NK-92 treated with Interleukin-12 subunit alpha and Interleukin-12 subunit beta, amount 100 ng/mL, for 24 hours (cell line): ENCODE measurements at regions not wholly inside any gene's neighbourhood (a gene's known extent, or its start where the extent isn't known, plus 50 kb on each side); places are given as distances from the start of the nearest gene placed in this dataset.

Experiments
- DNase-seq: peaks from one replicate; lab custom pipeline; 2025; lab: John Stamatoyannopoulos, UW

DNA sequence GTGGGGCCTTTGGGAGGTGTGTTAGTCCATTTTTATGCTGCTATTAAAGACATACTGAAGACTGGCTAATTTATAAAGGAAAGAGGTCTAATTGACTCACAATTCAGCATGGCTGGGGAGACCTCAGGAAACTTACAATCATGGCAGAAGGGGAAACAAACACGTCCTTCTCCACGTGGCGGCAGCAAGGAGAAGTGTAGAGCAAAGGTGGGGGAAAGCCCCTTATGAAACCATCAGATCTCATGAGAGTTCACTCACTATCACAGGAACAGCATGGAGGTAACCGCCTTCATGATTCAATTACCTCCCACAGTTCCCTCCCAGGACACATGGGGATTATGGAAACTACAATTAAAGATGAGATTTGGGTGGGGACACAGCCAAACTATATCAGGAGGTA lies 187.1 kb upstream of the OSR1 start:
- DNase-seq = no peak

DNA sequence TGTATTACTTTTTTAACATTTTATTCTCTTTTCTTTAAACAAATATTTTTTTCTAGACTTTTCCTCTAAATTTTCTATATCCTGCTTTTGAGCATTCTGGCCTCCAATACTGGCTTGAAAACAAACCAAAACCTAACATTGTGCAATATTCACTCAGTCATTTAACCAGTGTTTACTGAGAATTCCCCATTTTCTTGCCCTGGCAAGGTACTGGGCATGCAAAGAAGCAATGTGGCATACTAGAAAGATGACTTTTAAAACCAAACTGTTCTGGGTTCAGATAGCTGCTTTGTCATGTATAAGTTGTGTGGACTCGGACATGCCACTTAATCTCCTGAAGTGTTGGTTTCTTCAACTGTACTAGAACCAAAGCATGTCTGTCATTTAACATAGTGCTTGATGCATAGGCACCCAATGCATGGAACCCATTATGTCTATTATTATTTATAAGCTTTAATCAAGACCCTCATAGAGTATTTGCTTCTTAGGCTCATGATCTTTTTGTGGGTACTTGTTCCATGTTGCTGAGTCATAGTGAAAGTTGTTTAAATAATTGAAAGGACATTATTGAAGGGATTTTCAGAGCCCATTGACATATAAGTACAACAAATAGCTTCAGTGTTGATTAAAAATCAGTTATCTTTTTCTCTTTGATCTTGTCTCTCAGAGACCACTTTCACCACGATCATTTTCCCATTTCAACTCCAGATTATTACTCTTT lies 185.4 kb upstream of the OSR1 start:
- DNase-seq = no peak

DNA sequence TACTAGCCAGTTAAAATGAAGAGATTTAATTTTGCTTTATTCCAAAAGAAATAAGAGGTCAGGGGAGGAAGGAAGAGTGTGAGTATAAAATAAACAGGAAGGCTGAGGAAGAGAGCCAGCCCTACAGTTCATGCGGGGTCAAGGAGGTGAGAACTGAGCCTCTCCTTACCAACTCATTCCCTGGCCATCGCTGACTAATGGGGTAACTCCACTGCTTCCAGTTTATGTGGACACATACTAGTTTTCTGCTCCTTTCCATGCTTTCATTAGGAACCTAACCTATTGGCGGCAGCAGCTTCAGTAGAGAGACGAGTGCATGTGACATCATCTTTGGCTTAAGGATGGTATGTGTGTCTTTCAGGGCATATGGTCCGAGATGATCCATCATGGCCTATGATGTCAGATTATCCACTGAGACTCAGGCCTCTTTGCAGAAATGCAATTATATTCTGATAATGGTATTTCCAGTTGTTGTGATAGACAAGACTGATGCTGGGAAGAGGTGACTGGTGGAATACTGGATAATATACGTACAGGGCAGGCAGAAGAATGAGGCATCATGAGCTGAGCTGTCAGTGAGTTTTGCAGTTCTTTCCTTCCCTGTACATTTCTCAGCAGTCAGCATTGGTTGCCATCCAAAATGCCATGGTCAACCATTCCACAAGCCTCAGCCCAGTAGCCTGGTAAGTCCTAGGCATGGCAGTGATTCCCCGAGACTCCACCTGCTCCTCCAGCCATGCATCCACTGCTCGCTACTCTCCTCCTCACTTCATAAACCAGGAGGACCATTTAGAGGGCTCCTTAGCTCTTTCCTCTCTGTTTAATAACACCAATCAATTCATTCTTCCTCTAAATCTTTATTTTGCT lies 184.6 kb upstream of the OSR1 start:
- no peak for DNase-seq

DNA sequence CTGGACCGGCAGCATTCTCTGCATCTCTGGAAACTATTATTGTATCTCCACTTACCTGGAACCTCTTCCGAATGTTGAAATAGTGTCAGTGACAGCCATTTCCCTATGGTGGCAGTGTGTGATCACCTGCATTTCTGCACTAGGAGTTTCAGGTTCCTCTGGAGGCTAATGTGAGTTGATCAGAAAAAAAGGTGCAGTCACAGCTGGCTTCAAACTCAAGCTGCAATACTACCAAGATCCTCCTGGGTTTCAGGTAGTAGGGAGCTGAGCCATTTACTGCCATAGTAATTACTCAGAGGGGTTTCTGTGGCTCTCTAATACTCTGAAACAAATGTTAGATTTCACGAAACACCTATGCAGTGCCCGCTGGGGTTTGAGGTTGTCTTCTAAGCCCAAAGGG lies 183.5 kb upstream of the OSR1 start:
- DNase-seq = no peak

DNA sequence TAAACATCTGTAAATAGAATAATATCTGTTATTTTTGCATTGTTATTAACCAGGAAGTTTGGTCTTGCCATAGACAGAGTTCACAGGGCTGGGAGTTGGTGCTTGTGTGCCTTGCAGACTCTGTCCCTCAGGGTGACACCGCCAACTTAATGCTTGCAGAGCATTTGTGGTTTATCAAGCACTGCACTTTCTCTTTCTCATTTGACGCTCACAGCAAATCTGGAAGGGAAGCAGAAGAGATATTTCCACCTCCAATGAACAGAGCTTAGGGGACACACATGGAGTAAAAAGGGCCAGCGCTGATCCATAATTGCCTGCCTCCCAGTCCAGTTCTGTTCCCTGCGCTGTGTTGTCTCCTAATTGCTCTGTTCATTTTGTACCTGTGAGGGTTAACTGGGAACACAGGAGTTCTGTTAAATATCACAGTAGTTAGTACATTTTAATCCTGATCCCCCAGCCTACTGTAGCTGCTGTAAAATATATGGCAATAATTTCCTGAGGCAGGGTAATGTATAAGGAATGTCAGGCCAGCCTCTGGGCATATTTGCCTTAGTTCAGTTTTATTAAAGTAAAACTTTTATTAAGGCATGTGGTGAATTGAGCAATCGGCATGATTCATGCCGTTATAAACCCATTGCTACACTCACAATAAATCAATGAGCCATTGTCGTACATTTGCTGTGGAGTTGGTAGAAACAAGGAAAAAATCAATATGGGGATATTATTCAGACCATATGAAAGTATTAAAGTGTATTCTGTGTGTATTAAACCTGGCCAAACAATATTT lies 182.5 kb upstream of the OSR1 start:
- DNase-seq = no peak

DNA sequence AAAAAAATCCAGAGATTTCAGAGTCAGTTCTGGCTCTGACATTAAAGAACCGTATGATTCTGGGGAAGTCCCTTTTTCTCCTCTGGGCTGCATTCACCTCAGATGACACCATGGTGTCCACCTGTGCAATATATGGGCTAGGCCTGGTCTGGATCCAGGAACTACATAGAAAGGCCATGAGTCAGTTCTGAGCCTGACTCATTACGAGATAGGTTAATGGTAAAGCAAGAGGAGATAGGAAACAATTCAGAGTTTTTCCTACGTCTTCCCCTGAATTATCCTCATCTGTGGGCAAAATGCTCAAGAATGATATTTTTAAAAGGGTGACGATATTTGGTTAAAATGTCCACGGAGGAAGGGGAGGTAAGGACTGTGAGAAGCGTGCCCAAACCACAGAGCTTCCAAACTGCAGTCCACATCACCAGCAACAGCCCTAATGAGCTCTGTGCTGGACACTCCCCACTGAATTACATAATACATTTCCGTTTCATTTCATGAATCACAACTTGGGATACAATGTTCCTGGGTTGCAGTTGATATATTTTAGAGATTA lies 180.1 kb upstream of the OSR1 start:
- no peak for DNase-seq

DNA sequence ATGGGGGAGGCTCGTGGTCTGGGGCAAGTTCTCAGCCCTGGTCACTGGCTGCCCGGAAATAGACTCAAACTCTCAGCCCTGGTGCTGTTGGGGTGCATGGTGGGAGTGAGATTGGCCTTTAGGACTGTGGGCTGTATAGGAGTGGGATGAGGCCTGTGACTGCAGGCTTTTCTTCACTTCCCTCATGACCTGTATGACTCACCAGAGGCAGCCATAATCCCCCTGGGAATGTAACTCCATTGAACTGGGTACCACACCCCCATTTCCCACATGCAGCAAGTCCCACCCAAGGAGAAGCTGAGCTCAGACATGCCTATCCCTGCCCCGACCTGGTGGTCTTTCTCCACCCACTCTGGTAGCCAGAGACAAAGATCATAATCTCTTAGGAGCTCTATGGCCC lies 177.7 kb upstream of the OSR1 start:
- no peak for DNase-seq

DNA sequence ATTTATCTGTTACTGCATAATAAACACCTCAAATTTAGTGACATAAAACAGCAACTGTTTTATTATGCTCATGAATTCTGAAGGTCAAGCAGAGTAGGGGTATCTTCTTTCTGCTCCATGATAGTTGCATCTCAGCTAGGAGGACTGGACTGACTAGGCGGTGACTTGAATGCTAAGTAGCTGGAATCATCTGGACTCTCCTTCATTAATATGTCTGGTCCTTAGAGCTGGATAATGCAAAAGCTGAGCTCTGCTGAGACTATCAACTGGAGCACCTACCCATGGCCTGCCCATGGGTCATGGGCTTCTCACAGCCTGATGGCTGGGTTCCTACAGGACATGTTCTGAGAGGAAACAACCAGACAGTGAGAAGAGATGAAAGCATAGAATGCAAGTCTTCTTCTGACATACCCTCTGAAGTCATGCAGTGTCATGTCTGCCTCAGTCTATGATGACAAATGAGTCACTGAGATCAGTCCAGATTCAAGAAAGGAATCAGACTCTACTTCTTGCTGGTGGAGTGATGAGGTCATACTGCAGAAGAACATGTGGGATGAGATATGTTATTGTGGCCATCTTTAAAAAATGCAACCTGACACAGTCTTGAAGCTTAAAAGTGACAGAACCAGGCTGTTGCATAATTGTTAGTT lies 174.2 kb upstream of the OSR1 start:
- no peak for DNase-seq

DNA sequence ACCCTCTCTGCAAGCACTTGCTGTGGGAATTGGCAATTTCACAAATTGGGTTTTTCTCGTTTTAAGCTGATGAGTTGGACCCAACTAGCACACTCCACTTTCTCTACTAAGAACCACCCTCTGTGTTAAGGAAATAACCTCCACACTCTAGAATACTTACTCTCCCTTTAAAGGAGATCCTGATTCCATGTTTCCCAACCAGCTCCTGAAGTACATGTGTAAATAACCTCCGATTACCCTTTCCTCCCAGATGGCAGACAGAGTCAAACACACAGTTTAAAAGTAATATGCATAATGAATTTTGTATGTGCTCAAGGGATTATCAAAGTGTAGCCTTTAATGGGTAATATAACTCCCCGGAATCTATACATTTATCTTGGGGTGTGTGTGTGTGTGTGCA lies 171.3 kb upstream of the OSR1 start:
- no peak for DNase-seq

DNA sequence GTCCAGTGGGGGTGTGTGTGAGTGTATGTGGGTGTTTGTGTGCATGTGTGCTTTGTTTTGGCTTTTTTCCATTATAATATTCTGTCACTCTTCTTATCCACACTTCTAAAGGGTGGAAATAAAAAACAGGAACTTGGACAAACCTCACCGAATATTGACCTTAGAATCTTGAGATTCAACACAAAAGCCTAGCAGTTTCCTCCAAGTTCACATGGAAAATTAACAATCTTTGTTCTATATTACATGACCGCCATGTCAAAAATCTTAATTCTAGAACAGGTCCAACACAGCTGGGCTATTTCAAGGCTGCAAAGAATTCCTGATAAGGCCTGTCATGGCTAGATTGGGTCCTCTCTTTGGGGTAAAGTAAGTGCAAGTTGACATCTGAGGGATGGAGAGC lies 169.3 kb upstream of the OSR1 start:
- no peak for DNase-seq

DNA sequence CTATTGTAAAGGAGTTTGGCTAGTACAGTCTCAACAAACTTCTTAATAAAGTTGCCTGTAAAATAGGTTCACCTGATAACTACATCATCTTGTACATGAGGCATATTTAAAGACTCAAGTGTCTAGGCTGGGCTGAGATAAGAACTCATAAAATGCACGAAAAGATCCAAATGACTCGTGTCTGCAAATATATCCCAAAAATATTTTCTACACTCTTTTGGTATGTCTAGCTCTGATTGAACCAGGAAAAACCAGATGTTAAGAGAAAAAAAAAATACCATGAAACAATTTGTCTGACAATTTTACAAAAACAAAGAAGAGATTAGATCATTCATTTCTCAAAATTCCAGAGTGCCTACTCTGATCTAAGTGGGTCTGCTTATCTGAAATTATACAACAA lies 166.9 kb upstream of the OSR1 start:
- no peak for DNase-seq

DNA sequence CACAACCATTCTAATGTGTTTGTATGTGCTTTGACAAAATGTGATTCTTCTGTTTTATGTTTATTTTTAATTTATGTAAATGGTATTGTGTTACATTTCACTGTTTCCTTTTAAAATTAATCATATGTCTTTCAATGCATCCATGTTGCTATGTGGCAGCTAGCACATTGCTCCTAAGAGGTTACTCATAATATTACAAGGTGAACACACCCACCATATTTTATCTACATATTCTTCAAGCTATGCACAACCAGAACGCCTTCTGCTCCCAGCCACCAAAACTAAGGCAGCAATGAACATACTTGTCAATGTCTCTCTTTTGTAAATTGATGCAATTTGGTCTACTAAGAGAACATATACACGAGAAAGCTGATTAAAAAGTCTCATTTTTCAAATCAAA lies 160.6 kb upstream of the OSR1 start:
- DNase-seq = no peak

DNA sequence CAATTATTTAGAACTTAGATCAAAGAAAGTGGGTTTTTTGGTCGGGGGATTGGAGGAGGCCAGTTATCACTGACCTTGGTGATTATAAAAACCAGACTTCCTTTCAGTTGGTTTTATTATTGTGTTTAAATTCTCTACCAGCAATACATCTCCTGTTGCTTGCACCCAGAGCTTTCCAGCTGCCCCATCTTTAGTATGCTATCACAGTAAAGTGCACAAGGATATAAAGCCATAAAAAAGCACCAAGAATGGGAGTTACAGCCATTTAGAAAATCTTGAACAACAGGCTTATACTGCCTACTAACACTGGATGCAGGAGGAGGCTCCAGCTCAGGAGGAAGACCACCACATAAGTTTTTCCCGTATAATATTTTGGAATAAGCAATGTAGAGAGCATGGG lies 148.7 kb upstream of the OSR1 start:
- DNase-seq = no peak

DNA sequence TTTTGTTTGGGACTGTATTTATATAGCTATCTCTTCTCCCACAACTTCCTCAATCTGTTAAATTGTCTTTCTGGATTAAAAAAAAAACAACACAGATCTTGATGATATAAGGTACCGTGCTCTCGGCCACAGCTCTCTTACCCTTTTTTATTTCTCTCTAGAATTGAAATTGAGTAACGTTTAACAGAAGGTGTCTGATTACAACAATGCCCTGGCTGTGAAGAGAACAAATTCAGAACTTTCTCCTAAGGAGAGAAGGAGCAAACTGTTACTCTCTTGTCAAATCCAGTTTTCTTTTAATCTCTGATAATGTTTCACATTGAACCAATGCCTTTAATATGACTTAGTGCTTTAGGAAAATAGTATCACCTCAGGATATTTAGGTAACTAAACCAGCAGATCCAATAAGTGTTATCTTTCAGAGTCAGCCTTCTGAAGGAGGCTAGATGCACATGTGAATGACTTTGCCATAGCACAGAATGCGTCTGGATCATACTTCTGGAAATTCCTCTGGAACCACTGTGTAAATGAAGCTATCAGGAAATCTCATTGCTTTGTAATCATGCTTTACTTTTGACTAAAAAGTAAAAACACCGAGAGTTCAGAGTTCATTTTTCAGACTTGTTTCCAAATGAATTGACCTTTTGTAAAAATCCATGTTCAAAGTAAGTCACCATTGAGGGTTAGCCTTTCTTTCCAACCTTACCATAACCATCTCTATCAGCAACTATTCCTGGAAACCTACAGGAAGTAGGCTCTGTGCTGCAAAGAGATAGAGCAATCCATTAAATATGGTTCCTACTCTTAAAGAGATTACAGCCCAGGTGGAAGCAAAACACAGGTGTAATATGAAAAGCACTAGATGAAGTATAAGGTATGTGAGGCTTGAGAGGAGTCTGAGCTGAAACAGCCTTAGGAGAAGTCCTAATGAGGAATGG lies 147.0 kb upstream of the OSR1 start:
- DNase-seq = no peak

DNA sequence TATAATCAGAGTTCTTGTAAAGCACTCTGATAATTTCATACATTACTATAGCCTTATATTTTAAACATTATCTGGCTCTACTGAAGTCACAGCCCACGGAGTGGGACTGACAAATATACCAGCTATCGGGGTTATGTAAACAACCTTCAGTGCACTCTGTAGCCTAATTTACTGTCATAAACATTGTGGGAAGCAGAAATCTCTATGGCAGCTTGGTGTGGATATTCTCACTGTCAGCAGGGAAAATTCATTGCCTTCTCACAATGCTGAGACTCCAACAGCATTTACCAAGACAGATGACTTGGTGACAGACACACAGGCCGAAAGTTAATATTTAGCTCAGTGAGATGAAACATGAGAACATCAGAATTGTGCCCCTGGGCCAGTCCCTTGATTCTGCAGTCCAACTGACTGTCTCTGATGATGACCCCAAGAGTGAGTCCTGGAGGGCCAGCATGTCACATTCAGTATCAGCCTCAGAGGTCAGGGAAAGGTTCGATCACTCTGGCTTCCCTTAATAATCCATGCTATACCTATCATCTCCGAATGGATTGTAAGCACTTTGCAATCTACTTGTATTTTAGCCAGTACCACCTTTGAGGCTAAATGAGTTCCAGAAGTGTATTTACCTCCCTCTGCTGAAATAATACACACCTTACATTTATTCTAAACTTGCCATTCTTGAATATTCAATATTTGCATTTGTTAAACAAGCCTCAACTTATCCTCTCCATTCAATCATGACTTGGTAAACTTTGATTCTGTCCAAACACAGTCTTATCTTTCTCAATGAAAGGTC lies 146.2 kb upstream of the OSR1 start:
- no peak for DNase-seq

DNA sequence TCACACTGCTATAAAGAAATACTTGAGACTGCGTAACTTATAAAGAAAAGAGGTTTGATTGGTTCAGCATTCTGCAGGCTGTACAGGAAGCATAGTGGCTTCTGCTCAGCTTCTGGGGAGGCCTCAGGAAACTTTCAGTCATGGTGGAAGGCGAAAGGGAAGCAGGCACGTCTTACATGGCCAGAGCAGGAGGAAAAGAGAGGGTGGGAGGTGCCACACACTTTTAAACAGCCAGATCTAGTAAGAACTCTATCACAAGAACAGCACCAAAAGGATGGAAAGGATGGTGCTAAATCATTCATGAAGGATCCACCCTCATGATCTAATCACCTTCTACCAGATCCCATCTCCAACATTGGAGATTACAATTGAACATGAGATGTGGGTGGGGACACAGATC lies 145.5 kb upstream of the OSR1 start:
- DNase-seq = no peak

DNA sequence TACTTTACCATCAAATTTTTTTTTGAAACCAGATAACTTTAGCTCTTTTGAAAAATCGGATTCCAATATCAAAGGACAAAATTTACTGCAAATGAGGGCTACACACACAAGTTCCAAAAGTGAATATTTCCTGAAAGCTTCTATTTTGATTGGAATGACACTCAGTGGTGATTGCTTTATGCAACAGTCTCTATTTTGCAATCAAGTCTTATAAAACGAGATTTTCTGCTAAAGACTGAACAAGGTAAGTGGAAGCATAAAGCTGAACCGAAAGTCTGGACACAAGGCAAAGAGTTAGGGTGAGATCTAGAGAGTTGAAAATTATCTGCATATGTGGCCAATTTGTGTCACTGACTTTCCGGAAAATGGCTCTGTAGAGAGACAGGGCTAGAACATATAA lies 145.0 kb upstream of the OSR1 start:
- no peak for DNase-seq

DNA sequence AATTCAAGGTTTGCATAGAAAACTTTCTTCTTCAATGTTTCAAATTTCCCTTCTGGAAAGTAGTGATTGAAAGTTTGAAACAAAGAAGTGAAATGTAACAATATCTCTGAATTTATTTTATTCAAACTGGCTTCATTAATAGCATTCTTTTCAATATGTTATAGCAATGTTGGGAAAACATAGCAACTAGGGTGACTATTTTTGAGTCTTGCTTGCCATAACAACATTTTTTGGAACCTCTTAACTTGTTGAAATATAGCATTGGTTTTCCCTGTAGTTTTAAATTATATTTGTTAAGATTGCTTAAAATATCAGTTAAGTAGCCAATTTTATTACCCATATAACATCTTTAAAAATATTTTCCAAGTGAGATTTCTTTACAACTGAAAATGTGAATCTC lies 141.7 kb upstream of the OSR1 start:
- DNase-seq = no peak

DNA sequence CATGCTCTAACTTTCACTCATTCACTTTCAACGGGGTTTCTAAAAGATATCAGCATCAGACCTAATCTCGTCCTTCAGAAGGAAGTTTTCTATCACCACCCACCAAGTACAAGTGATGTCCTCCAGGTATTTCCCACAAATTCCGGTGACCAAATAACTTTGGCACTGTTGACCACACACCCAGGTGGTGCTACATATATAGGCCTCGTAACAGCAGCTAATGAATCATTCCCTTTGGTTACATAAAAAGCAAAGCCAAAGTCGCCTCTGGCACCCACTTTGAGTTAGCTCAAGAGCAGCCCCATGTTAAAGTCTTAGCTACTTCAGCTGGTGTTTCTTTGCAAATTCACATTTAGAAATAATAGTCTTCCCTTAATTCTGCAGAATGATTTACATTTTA lies 138.2 kb upstream of the OSR1 start:
- DNase-seq = no peak

DNA sequence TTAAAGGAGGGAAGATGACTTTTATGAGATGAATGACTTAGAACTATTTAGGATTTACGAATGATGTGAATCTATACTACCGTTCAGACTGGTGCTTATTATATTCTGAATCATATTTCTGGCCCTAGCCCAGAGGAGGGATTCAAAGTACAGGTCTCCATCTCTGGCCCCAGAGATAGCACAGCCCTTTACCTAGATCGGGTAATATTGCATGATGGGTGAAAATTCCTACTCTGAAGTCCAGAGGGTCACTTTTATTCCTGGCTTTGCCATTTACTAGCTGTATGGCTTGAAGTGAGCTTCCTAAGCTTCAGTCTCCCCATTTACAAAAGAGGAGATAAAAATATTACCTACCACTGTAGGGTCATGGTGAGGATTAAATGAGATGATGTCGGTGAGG lies 135.8 kb upstream of the OSR1 start:
- no peak for DNase-seq
